Endothelial cell (in vitro differentiated cells): ENCODE measurements at regions not wholly inside any gene's neighbourhood (a gene's known extent, or its start where the extent isn't known, plus 50 kb on each side); places are given as distances from the start of the nearest gene placed in this dataset.

ENCODE experiments used
- DNase-seq: peaks from one replicate; pipeline ENCODE4 v3.0.0; 2021; ENCODE audit warnings: low spot score
- H3K27ac Mint-ChIP-seq: one replicate; pipeline ENCODE4 v1.8.0; 2021; ENCODE audit warnings: mixed read lengths, inconsistent platforms; ENCODE audit not compliant: unreplicated experiment
- H3K27me3 Mint-ChIP-seq: one replicate; pipeline ENCODE4 v1.8.0; 2021; ENCODE audit warnings: mild to moderate bottlenecking, moderate library complexity, mixed read lengths, inconsistent platforms; ENCODE audit not compliant: unreplicated experiment
- H3K36me3 Mint-ChIP-seq: one replicate; pipeline ENCODE4 v1.8.0; 2021; ENCODE audit warnings: mild to moderate bottlenecking, low read depth, mixed read lengths, inconsistent platforms; ENCODE audit not compliant: unreplicated experiment
- H3K4me1 Mint-ChIP-seq: one replicate; pipeline ENCODE4 v1.8.0; 2021; ENCODE audit warnings: mild to moderate bottlenecking, mixed read lengths, inconsistent platforms; ENCODE audit not compliant: unreplicated experiment
- H3K4me3 Mint-ChIP-seq: one replicate; pipeline ENCODE4 v1.8.0; 2021; ENCODE audit warnings: mild to moderate bottlenecking, mixed read lengths, inconsistent platforms; ENCODE audit not compliant: unreplicated experiment
- H3K9me3 Mint-ChIP-seq: one replicate; pipeline ENCODE4 v1.8.0; 2021; ENCODE audit warnings: mixed read lengths, inconsistent platforms; ENCODE audit not compliant: unreplicated experiment
- TF ChIP-seq, protein P1 (sequence below): fragments of 200-600 bp; sonication (generic); IDR thresholded peaks from one replicate; pipeline ENCODE4 v1.5.0; 2021; ENCODE audit warnings: antibody characterized with exemption; ENCODE audit not compliant: unreplicated experiment

DNA sequence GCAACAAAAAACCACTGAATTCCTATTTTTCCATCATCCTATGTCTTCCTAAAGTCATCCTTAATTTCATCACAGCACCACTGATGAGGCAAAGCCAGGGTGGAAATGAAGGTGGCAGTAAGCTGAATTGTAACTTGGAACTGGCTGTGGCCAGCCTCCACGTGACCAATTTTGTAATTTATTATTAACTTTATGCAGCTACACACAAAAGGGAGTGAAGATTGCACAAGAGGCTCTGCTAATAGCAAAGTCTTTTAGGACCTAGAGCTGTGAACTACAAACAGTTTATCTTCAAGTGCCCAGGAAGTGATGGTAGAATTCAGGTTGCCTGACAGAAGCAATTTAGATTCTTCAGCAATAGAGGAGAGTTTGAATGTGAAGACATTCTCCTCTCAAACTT, 176.4 kb downstream of the CCDC71L start:
- DNase-seq: no peak
- Mint-ChIP-seq H3K9me3 (no peaks in the 10 kb centered on the region), H3K27ac (no peak overlapping the region), H3K27me3 (no peaks in the 10 kb centered on the region), H3K4me1 (peaks cover 5% of the 10 kb centered on the region), H3K4me3 (no peak overlapping the region), H3K36me3 (no peaks in the 10 kb centered on the region)
- TF ChIP-seq, protein P1, sequence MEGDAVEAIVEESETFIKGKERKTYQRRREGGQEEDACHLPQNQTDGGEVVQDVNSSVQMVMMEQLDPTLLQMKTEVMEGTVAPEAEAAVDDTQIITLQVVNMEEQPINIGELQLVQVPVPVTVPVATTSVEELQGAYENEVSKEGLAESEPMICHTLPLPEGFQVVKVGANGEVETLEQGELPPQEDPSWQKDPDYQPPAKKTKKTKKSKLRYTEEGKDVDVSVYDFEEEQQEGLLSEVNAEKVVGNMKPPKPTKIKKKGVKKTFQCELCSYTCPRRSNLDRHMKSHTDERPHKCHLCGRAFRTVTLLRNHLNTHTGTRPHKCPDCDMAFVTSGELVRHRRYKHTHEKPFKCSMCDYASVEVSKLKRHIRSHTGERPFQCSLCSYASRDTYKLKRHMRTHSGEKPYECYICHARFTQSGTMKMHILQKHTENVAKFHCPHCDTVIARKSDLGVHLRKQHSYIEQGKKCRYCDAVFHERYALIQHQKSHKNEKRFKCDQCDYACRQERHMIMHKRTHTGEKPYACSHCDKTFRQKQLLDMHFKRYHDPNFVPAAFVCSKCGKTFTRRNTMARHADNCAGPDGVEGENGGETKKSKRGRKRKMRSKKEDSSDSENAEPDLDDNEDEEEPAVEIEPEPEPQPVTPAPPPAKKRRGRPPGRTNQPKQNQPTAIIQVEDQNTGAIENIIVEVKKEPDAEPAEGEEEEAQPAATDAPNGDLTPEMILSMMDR: no peak

DNA sequence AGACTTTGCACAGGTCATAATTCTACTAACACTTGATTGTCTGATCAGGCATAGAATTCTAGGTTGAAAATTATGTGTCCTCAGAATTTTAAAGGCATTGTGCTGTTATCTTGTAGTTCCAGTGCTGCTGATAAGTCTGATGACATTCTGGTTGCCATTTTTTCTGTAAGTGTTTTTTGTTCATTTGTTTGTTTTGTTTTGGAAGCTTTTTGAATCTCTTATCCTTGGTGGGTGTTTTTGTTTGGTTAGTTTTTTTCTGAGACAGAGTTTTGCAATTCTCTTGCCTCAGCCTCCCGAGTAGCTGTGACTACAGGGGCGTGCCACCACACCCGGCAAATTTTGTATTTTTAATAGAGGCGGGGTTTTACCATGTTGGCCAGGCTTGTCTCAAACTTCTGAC, 178.9 kb downstream of the CCDC71L start:
- no peaks in the 10 kb centered on the region for H3K9me3 Mint-ChIP-seq
- H3K36me3 Mint-ChIP-seq: no peaks in the 10 kb centered on the region
- DNase-seq: no peak
- TF ChIP-seq, protein P1: no peak
- no peak overlapping the region for H3K27ac Mint-ChIP-seq
- no peak overlapping the region for H3K4me3 Mint-ChIP-seq
- peaks cover 5% of the 10 kb centered on the region for H3K4me1 Mint-ChIP-seq
- H3K27me3 Mint-ChIP-seq: no peaks in the 10 kb centered on the region

DNA sequence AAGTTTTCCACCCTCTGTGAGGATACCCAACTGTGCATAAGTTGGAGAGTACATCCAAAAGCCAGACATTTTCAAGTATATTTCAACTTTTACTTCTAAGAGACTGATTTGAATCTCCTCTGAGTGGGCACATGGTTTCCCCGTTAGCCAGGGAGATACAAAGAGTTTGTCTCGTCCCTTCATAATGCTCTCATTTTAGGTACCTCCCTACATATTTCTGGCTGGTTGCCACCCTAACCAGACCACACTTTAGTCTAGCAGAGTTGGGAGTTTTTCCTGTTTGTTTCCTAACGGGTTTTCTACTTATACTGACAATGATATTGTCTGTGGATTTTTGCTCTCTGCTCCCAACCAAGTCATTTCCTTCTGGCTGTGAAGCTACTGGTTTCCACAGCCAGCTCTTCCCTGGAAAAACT, 180.3 kb downstream of the CCDC71L start:
- Mint-ChIP-seq H3K4me1 (peaks cover 5% of the 10 kb centered on the region), H3K9me3 (no peaks in the 10 kb centered on the region), H3K27me3 (no peaks in the 10 kb centered on the region), H3K36me3 (no peaks in the 10 kb centered on the region), H3K27ac (no peak overlapping the region), H3K4me3 (no peak overlapping the region)
- TF ChIP-seq, protein P1: no peak
- no peak for DNase-seq

DNA sequence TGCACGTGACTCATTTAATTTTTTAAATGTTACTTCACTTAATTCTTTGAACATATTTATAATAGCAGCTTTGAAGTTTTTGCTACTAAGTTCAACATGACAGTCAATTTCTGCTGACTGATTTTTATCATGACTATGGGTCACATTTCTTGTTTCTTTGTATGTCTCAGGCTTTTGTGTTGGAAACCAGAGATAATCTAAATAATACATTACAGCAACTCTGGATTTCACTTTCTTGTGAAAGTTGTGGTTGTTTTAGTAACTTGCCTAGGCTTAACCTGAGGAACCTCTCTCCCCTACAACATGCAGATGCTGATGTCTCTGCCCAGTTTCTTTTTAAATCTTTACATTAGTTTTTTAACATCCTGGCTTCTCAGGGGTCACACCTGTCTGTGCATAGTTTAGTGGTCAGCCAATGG, 180.8 kb downstream of the CCDC71L start:
- Mint-ChIP-seq H3K27me3 (no peaks in the 10 kb centered on the region), H3K9me3 (no peaks in the 10 kb centered on the region), H3K4me3 (no peak overlapping the region), H3K27ac (no peak overlapping the region), H3K36me3 (no peaks in the 10 kb centered on the region), H3K4me1 (peaks cover 5% of the 10 kb centered on the region)
- no peak for DNase-seq
- TF ChIP-seq, protein P1: no peak

DNA sequence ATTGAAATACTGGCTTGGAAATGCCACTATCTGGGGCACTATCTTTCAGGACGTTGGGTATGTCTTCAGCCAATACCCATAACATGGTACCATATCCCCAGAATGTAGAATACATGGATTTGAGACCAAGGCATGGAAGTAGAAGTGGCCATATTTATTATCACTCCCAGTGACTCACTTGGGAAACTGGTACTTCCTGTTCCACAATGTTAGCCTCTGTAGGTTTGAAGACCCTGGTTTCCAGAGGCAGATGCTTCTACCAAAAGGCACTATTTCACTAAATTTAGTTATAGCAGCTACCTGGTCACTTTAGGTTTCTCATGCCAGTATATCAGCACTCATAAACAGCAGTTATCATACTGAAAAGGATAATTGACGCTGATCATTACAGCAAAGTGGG, 184.2 kb downstream of the CCDC71L start:
- H3K27me3 Mint-ChIP-seq: no peaks in the 10 kb centered on the region
- H3K36me3 Mint-ChIP-seq: no peaks in the 10 kb centered on the region
- H3K9me3 Mint-ChIP-seq: no peaks in the 10 kb centered on the region
- DNase-seq: no peak
- TF ChIP-seq, protein P1: no peak
- H3K4me1 Mint-ChIP-seq: peaks cover 9% of the 10 kb centered on the region
- no peak overlapping the region for H3K4me3 Mint-ChIP-seq
- no peak overlapping the region for H3K27ac Mint-ChIP-seq
